ENCODE measurements at regions not wholly inside any gene's neighbourhood (a gene's known extent, or its start where the extent isn't known, plus 50 kb on each side); places are given as distances from the start of the nearest gene placed in this dataset.

GRCh38 chr5:101838435-101838834 lies 457.6 kb downstream of the SLCO4C1 start:
- ChIA-PET POLR2A (ENCODE audit: unreplicated experiment) (no interaction called here), CTCF (no interaction called here)
- H3K9ac ChIP-seq (ENCODE audit: low read length) = no peak overlapping the region
- H3K27ac ChIP-seq (ENCODE audit: low read length) = no peak overlapping the region
- no peak for DNase-seq
- no peaks in the 10 kb centered on the region for H3K4me1 ChIP-seq (ENCODE audit: insufficient read depth, low read length)
- no peaks in the 10 kb centered on the region; the same call in 1 of the 2 replicates for H3K27me3 ChIP-seq (ENCODE audit: low read length)
- no peaks in the 10 kb centered on the region for H3K36me3 ChIP-seq (ENCODE audit: low read depth, low read length)
- no peaks in the 10 kb centered on the region for H3K9me3 ChIP-seq (ENCODE audit: low read length)
- intact Hi-C loops (cut with micrococcal nuclease) = no loop called here
- no peaks in the 10 kb centered on the region for H4K20me1 ChIP-seq (ENCODE audit: low read length)
- no peak overlapping the region for H2AFZ ChIP-seq (ENCODE audit: low read length)
- H3K4me3 ChIP-seq (ENCODE audit: low read length) = no peak overlapping the region
- no peaks in the 10 kb centered on the region for H3K79me2 ChIP-seq (ENCODE audit: low read length)
- no peaks in the 10 kb centered on the region for H3F3A ChIP-seq (ENCODE audit: low read length, unreplicated experiment)
- no peak overlapping the region for H3K4me2 ChIP-seq (ENCODE audit: low read length)
- TF ChIP-seq CTCF (conservative IDR thresholded peaks at IDR 0.05; ENCODE audit: low read depth, low read length) (no peak), EZH2 (IDR thresholded peaks at IDR 0.05; ENCODE audit: low read length, unreplicated experiment) (no peak)
- ATAC-seq = no peak
- no peaks in the 10 kb centered on the region for H3K9me2 ChIP-seq (replicated peaks; ENCODE audit: low read length)
- no TSS peak for BruUV-seq (replicated peaks)

GRCh38 chr5:101829255-101829654 lies 466.8 kb downstream of the SLCO4C1 start:
- no peak for TF ChIP-seq EZH2phosphoT487 (IDR thresholded peaks at IDR 0.05; ENCODE audit: borderline replicate concordance, low read length)
- no peak for TF ChIP-seq EZH2 (IDR thresholded peaks at IDR 0.05; ENCODE audit: low read length, unreplicated experiment)
- TF ChIP-seq CTCF (conservative IDR thresholded peaks at IDR 0.05; ENCODE audit: low read depth, low read length) = no peak
- CTCF ChIA-PET = no interaction called here
- no peak for DNase-seq

GRCh38 chr5:101811466-101811865 lies 484.6 kb downstream of the SLCO4C1 start:
- TF ChIP-seq EZH2phosphoT487 (IDR thresholded peaks at IDR 0.05; ENCODE audit: borderline replicate concordance, low read length) = no peak
- no peak for TF ChIP-seq CTCF (conservative IDR thresholded peaks at IDR 0.05; ENCODE audit: low read depth, low read length)
- TF ChIP-seq EZH2 (IDR thresholded peaks at IDR 0.05; ENCODE audit: low read length, unreplicated experiment) = no peak
- POLR2A ChIA-PET (ENCODE audit: unreplicated experiment) = no interaction called here
- H4K20me1 ChIP-seq (ENCODE audit: low read length) = no peaks in the 10 kb centered on the region
- no peak overlapping the region for H3K4me3 ChIP-seq (ENCODE audit: low read length)
- H2AFZ ChIP-seq (ENCODE audit: low read length) = no peak overlapping the region
- H3K9me3 ChIP-seq (ENCODE audit: low read length) = no peaks in the 10 kb centered on the region
- no peak overlapping the region for H3K27ac ChIP-seq (ENCODE audit: low read length)
- H3K4me1 ChIP-seq (ENCODE audit: insufficient read depth, low read length) = no peaks in the 10 kb centered on the region
- intact Hi-C loops (cut with micrococcal nuclease) = no loop called here
- no TSS peak for BruUV-seq (replicated peaks)
- no peak overlapping the region for H3K9ac ChIP-seq (ENCODE audit: low read length)
- H3K27me3 ChIP-seq (ENCODE audit: low read length) = no peaks in the 10 kb centered on the region
- ATAC-seq (no peak), DNase-seq (no peak)
- no peaks in the 10 kb centered on the region for H3K36me3 ChIP-seq (ENCODE audit: low read depth, low read length)
- no peak overlapping the region for H3K4me2 ChIP-seq (ENCODE audit: low read length)
- CTCF ChIA-PET = no interaction called here
- H3K79me2 ChIP-seq (ENCODE audit: low read length) = no peaks in the 10 kb centered on the region
- H3F3A ChIP-seq (ENCODE audit: low read length, unreplicated experiment) = no peaks in the 10 kb centered on the region
- no peaks in the 10 kb centered on the region for H3K9me2 ChIP-seq (replicated peaks; ENCODE audit: low read length)

More at GRCh38 chr5:101829255-101829654, 466.8 kb downstream of the SLCO4C1 start:
- Histone ChIP-seq H3K27ac (ENCODE audit: low read length) (no peak overlapping the region), H3K4me3 (ENCODE audit: low read length) (no peak overlapping the region), H3K9me2 (replicated peaks; ENCODE audit: low read length) (no peaks in the 10 kb centered on the region), H2AFZ (ENCODE audit: low read length) (no peak overlapping the region), H3F3A (ENCODE audit: low read length, unreplicated experiment) (no peaks in the 10 kb centered on the region), H4K20me1 (ENCODE audit: low read length) (no peaks in the 10 kb centered on the region), H3K9ac (ENCODE audit: low read length) (no peak overlapping the region), H3K9me3 (ENCODE audit: low read length) (no peaks in the 10 kb centered on the region), H3K27me3 (ENCODE audit: low read length) (no peaks in the 10 kb centered on the region), H3K79me2 (ENCODE audit: low read length) (no peaks in the 10 kb centered on the region), H3K4me1 (ENCODE audit: insufficient read depth, low read length) (no peaks in the 10 kb centered on the region), H3K36me3 (ENCODE audit: low read depth, low read length) (no peaks in the 10 kb centered on the region), H3K4me2 (ENCODE audit: low read length) (no peak overlapping the region)
- BruUV-seq (replicated peaks) = no TSS peak
- POLR2A ChIA-PET (ENCODE audit: unreplicated experiment) = no interaction called here
- intact Hi-C loops (cut with micrococcal nuclease) = no loop called here
- no peak for ATAC-seq

Data from PC-3 (cell line).